ENCODE measurements at regions not wholly inside any gene's neighbourhood (a gene's known extent, or its start where the extent isn't known, plus 50 kb on each side); places are given as distances from the start of the nearest gene placed in this dataset.
A peak's percentile ranks its signal among the peaks of the same experiment; 100 is the strongest.

GRCh38 chr22:46079861-46080821 lies 70.2 kb upstream of the PPARA start:
- TF ChIP-seq POLR2A (IDR thresholded peaks at IDR 0.05), result peak; percentile 69 to 74
- TF ChIP-seq, protein P1, sequence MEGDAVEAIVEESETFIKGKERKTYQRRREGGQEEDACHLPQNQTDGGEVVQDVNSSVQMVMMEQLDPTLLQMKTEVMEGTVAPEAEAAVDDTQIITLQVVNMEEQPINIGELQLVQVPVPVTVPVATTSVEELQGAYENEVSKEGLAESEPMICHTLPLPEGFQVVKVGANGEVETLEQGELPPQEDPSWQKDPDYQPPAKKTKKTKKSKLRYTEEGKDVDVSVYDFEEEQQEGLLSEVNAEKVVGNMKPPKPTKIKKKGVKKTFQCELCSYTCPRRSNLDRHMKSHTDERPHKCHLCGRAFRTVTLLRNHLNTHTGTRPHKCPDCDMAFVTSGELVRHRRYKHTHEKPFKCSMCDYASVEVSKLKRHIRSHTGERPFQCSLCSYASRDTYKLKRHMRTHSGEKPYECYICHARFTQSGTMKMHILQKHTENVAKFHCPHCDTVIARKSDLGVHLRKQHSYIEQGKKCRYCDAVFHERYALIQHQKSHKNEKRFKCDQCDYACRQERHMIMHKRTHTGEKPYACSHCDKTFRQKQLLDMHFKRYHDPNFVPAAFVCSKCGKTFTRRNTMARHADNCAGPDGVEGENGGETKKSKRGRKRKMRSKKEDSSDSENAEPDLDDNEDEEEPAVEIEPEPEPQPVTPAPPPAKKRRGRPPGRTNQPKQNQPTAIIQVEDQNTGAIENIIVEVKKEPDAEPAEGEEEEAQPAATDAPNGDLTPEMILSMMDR (IDR thresholded peaks at IDR 0.05 in 4 of 5, conservative IDR thresholded peaks at IDR 0.05 in 1 of 5), result peak in 1 of 5 experiments; percentile 13
